ENCODE measurements at regions not wholly inside any gene's neighbourhood (a gene's known extent, or its start where the extent isn't known, plus 50 kb on each side); places are given as distances from the start of the nearest gene placed in this dataset.
"Not testable (repeated sequence)": the region's sequence is repeated elsewhere in the genome, so short reads cannot be mapped to it uniquely, and the experiment has no call there.

- Mint-ChIP-seq H3K4me1 (no peaks in the 10 kb centered on the region), H3K27me3 (peaks cover 0 to 4% (median 0%) of the 10 kb centered on the region in 5 donors), H3K36me3 (no peaks in the 10 kb centered on the region), H3K27ac (no peak overlapping the region), H3K4me3 (no peak overlapping the region), H3K9me3 (peaks cover 0 to 5% (median 0%) of the 10 kb centered on the region in 11 donors)
- ChIA-PET CTCF (no interaction called here), POLR2A (no interaction called here)
- Histone ChIP-seq H3K4me3 (ENCODE audit: low read length) (no peak overlapping the region), H3K36me3 (ENCODE audit: control insufficient read depth in 2 of 3, insufficient read depth in 3 of 3, low read length in 3 of 3) (no peaks in the 10 kb centered on the region), H3K4me1 (ENCODE audit: control insufficient read depth in 2 of 2, insufficient read depth in 2 of 2, low read length in 2 of 2) (no peaks in the 10 kb centered on the region), H3K27me3 (ENCODE audit: control insufficient read depth in 2 of 2, insufficient read depth in 2 of 2, low read length in 2 of 2) (no peaks in the 10 kb centered on the region), H3K27ac (ENCODE audit: low read depth, low read length) (no peak overlapping the region), H3K9me3 (ENCODE audit: control insufficient read depth in 2 of 3, low read length in 3 of 3) (no peaks in the 10 kb centered on the region)
- intact Hi-C loops (cut with micrococcal nuclease), result no loop called here
- DNase-seq, result no peak
- ATAC-seq, result no peak
Observed at GRCh38 chr3:34678575-34678974, 880.1 kb downstream of the PDCD6IP start.

DNA sequence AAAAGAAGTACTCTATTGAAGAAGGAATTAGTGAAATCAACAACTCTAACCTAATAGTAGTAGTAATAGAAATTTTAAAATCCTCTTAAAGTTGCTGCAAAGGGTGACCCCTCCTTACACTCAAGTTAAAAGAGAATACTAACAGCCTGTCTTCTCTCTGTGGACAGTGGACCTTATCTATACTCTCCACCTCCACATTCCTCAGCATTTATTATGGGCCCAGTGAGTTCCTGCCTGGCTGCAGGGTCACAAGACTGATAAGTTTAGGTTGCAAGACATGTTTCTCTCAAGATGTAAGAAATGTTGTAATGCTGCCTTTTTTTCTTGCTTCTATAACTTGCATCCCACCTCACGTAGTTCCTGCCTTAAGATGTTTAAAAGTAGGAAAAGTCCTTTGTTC is 880.6 kb downstream of the PDCD6IP start:
- H3K4me1 Mint-ChIP-seq; H3K9me3 Mint-ChIP-seq; CTCF ChIA-PET; H3K4me3 Mint-ChIP-seq; H3K27me3 Mint-ChIP-seq; H3K27ac ChIP-seq (ENCODE audit: low read depth, low read length); intact Hi-C loops (cut with micrococcal nuclease); H3K36me3 Mint-ChIP-seq; H3K36me3 ChIP-seq (ENCODE audit: control insufficient read depth in 2 of 3, insufficient read depth in 3 of 3, low read length in 3 of 3); ATAC-seq; POLR2A ChIA-PET; H3K9me3 ChIP-seq (ENCODE audit: control insufficient read depth in 2 of 3, low read length in 3 of 3); H3K27me3 ChIP-seq (ENCODE audit: control insufficient read depth in 2 of 2, insufficient read depth in 2 of 2, low read length in 2 of 2); H3K4me3 ChIP-seq (ENCODE audit: low read length); H3K4me1 ChIP-seq (ENCODE audit: control insufficient read depth in 2 of 2, insufficient read depth in 2 of 2, low read length in 2 of 2); DNase-seq; H3K27ac Mint-ChIP-seq: not testable (repeated sequence)

GRCh38 chr3:34683851-34684250 is 885.4 kb downstream of the PDCD6IP start:
- POLR2A ChIA-PET, result no interaction called here
- Histone ChIP-seq H3K27me3 (ENCODE audit: control insufficient read depth in 2 of 2, insufficient read depth in 2 of 2, low read length in 2 of 2) (no peaks in the 10 kb centered on the region), H3K36me3 (ENCODE audit: control insufficient read depth in 2 of 3, insufficient read depth in 3 of 3, low read length in 3 of 3) (no peaks in the 10 kb centered on the region), H3K4me1 (ENCODE audit: control insufficient read depth in 2 of 2, insufficient read depth in 2 of 2, low read length in 2 of 2) (no peaks in the 10 kb centered on the region), H3K9me3 (ENCODE audit: control insufficient read depth in 2 of 3, low read length in 3 of 3) (no peaks in the 10 kb centered on the region), H3K27ac (ENCODE audit: low read depth, low read length) (no peak overlapping the region), H3K4me3 (ENCODE audit: low read length) (no peak overlapping the region)
- intact Hi-C loops (cut with micrococcal nuclease), result loop anchor here in 1 of 2 donors (1.0 to 2.0 kb wide), 2 partner anchors 61 to 801 kb away; no protein-coding TSS in a partner anchor
- ATAC-seq (no peak), DNase-seq (peak in 6 of 9 donors; percentile 11 to 40 (median 20))
- Mint-ChIP-seq H3K4me1 (peaks cover 0 to 3% (median 0%) of the 10 kb centered on the region in 7 donors), H3K4me3 (no peak overlapping the region), H3K9me3 (peaks cover 0 to 5% (median 0%) of the 10 kb centered on the region in 11 donors), H3K36me3 (no peaks in the 10 kb centered on the region), H3K27me3 (peaks cover 0 to 4% (median 0%) of the 10 kb centered on the region in 5 donors), H3K27ac (no peak overlapping the region)
- CTCF ChIA-PET, result interaction anchor here (1.5 to 3.9 kb wide), 2 partner anchors 799 to 800 kb away, joined by 5 to 18 read pairs; no protein-coding TSS in a partner anchor

DNA sequence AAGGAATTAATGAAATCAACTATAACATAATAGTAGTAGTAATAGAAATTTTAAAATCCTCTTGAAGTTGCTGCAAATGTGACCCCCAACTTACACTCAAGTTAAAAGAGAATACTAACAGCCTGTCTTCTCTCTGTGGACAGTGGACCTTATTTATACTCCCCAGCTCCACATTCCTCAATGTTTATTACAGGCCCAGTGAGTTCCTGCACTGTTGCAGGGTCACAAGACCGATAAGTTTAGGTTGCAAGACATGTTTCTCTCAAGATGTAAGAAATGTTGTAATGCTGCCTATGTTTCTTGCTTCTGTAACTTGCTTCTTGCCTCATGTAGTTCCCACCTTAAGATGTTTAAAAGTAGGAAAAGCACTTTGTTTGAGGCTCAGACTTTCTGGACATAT is 888.1 kb downstream of the PDCD6IP start:
- Mint-ChIP-seq H3K4me1 (peaks cover 0 to 3% (median 0%) of the 10 kb centered on the region in 7 donors), H3K36me3 (no peaks in the 10 kb centered on the region), H3K4me3 (no peak overlapping the region), H3K9me3 (no peaks in the 10 kb centered on the region), H3K27me3 (peaks cover 0 to 2% (median 0%) of the 10 kb centered on the region in 5 donors), H3K27ac (no peak overlapping the region)
- H3K27me3 ChIP-seq (ENCODE audit: control insufficient read depth in 2 of 2, insufficient read depth in 2 of 2, low read length in 2 of 2), result no peaks in the 10 kb centered on the region
- DNase-seq (no peak), ATAC-seq (no peak)
- no peaks in the 10 kb centered on the region for H3K9me3 ChIP-seq (ENCODE audit: control insufficient read depth in 2 of 3, low read length in 3 of 3)
- intact Hi-C loops (cut with micrococcal nuclease), result no loop called here
- no peaks in the 10 kb centered on the region for H3K4me1 ChIP-seq (ENCODE audit: control insufficient read depth in 2 of 2, insufficient read depth in 2 of 2, low read length in 2 of 2)
- no peaks in the 10 kb centered on the region for H3K36me3 ChIP-seq (ENCODE audit: control insufficient read depth in 2 of 3, insufficient read depth in 3 of 3, low read length in 3 of 3)
- no peak overlapping the region for H3K27ac ChIP-seq (ENCODE audit: low read depth, low read length)
- ChIA-PET CTCF (no interaction called here), POLR2A (no interaction called here)
- no peak overlapping the region for H3K4me3 ChIP-seq (ENCODE audit: low read length)

DNA sequence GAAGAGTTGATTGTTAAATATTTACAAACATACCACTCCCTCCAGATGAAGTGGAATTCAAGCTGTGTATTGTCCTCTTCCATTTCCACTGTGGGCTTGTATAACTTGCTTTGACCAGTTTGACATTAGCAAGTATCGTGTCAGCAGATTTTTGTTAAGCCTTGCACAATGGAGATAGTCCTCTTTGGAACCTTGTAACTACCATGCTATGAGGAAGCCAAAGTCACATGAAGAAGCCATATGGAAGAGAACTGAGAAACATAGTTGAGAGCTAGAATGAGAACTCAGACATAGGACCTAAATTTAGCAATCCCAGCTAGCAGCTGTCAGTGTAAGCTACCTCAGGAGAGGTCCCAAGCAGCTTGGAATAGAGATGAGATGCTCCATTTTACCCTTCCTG is 889.2 kb downstream of the PDCD6IP start:
- Histone ChIP-seq H3K36me3 (ENCODE audit: control insufficient read depth in 2 of 3, insufficient read depth in 3 of 3, low read length in 3 of 3) (no peaks in the 10 kb centered on the region), H3K4me1 (ENCODE audit: control insufficient read depth in 2 of 2, insufficient read depth in 2 of 2, low read length in 2 of 2) (no peaks in the 10 kb centered on the region), H3K27ac (ENCODE audit: low read depth, low read length) (no peak overlapping the region), H3K4me3 (ENCODE audit: low read length) (no peak overlapping the region), H3K9me3 (ENCODE audit: control insufficient read depth in 2 of 3, low read length in 3 of 3) (no peaks in the 10 kb centered on the region), H3K27me3 (ENCODE audit: control insufficient read depth in 2 of 2, insufficient read depth in 2 of 2, low read length in 2 of 2) (no peaks in the 10 kb centered on the region)
- ATAC-seq, result no peak
- Mint-ChIP-seq H3K36me3 (no peaks in the 10 kb centered on the region), H3K4me3 (no peak overlapping the region), H3K4me1 (peaks cover 0 to 3% (median 0%) of the 10 kb centered on the region in 7 donors), H3K9me3 (no peaks in the 10 kb centered on the region), H3K27me3 (no peaks in the 10 kb centered on the region), H3K27ac (no peak overlapping the region)
- ChIA-PET POLR2A (no interaction called here), CTCF (no interaction called here)
- DNase-seq, result no peak
- intact Hi-C loops (cut with micrococcal nuclease), result no loop called here

GRCh38 chr3:34696831-34697230 is 898.4 kb downstream of the PDCD6IP start:
- H3K27me3 Mint-ChIP-seq, result peaks cover 0 to 9% (median 0%) of the 10 kb centered on the region in 5 donors
- no peaks in the 10 kb centered on the region for H3K27me3 ChIP-seq (ENCODE audit: control insufficient read depth in 2 of 2, insufficient read depth in 2 of 2, low read length in 2 of 2)
- H3K4me1 Mint-ChIP-seq, result no peaks in the 10 kb centered on the region
- DNase-seq (no peak), ATAC-seq (no peak)
- H3K27ac ChIP-seq (ENCODE audit: low read depth, low read length), result no peak overlapping the region
- no peak overlapping the region for H3K27ac Mint-ChIP-seq
- ChIA-PET CTCF (no interaction called here), POLR2A (no interaction called here)
- H3K4me3 Mint-ChIP-seq, result no peak overlapping the region
- H3K4me3 ChIP-seq (ENCODE audit: low read length), result no peak overlapping the region
- no peaks in the 10 kb centered on the region for H3K36me3 ChIP-seq (ENCODE audit: control insufficient read depth in 2 of 3, insufficient read depth in 3 of 3, low read length in 3 of 3)
- no peaks in the 10 kb centered on the region for H3K4me1 ChIP-seq (ENCODE audit: control insufficient read depth in 2 of 2, insufficient read depth in 2 of 2, low read length in 2 of 2)
- H3K36me3 Mint-ChIP-seq, result peaks cover 0 to 4% (median 0%) of the 10 kb centered on the region in 5 donors
- peaks cover 2 to 30% (median 9%) of the 10 kb centered on the region in 11 donors for H3K9me3 Mint-ChIP-seq
- intact Hi-C loops (cut with micrococcal nuclease), result no loop called here
- peaks cover 0 to 10% (median 0%) of the 10 kb centered on the region in 3 experiments for H3K9me3 ChIP-seq (ENCODE audit: control insufficient read depth in 2 of 3, low read length in 3 of 3)

DNA sequence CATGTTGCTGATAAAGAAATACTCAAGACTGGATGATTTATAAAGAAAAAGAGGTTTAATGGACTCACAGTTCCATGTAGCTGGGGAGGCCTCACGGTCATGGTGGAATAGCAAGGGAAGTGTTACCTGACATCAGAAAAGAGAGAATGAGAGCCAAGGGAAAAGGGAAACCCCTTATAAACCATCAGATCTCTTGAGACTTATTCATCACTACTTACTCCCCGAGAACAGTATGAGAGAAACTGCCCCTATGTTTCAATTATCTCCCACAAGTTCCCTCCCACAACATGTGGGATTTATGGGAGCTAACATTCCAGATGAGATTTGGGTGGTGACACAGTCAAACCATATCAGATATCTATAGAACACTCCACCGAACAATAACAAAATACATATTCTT is 904.6 kb downstream of the PDCD6IP start:
- Mint-ChIP-seq H3K27me3 (peaks cover 0 to 8% (median 0%) of the 10 kb centered on the region in 5 donors), H3K36me3 (peaks cover 0 to 10% (median 0%) of the 10 kb centered on the region in 5 donors), H3K4me3 (no peak overlapping the region), H3K9me3 (peaks cover 7 to 41% (median 19%) of the 10 kb centered on the region in 11 donors), H3K27ac (no peak overlapping the region), H3K4me1 (no peaks in the 10 kb centered on the region)
- CTCF ChIA-PET, result no interaction called here
- Histone ChIP-seq H3K9me3 (ENCODE audit: control insufficient read depth in 2 of 3, low read length in 3 of 3) (peaks cover 0 to 11% (median 0%) of the 10 kb centered on the region in 3 experiments), H3K27me3 (ENCODE audit: control insufficient read depth in 2 of 2, insufficient read depth in 2 of 2, low read length in 2 of 2) (no peaks in the 10 kb centered on the region), H3K27ac (ENCODE audit: low read depth, low read length) (no peak overlapping the region), H3K4me3 (ENCODE audit: low read length) (no peak overlapping the region), H3K4me1 (ENCODE audit: control insufficient read depth in 2 of 2, insufficient read depth in 2 of 2, low read length in 2 of 2) (no peaks in the 10 kb centered on the region), H3K36me3 (ENCODE audit: control insufficient read depth in 2 of 3, insufficient read depth in 3 of 3, low read length in 3 of 3) (no peaks in the 10 kb centered on the region)
- no peak for ATAC-seq
- POLR2A ChIA-PET, result no interaction called here
- intact Hi-C loops (cut with micrococcal nuclease), result no loop called here
- no peak for DNase-seq

Data from naive thymus-derived CD4-positive, alpha-beta T cell (primary cell).